GM12892 (cell line): ENCODE measurements at regions not wholly inside any gene's neighbourhood (a gene's known extent, or its start where the extent isn't known, plus 50 kb on each side); places are given as distances from the start of the nearest gene placed in this dataset.

ENCODE experiments used
- POLR2A ChIP-seq: IDR thresholded peaks from 2 replicates; pipeline ENCODE4 v1.6.1; 2011; ENCODE audit warnings: low read depth, low read length, control low read depth
- POLR2AphosphoS5 ChIP-seq: IDR thresholded peaks from 2 replicates; pipeline ENCODE4 v1.6.1; 2011; ENCODE audit warnings: low read depth, low read length, control low read depth
- TAF1 ChIP-seq: IDR thresholded peaks from 2 replicates; pipeline ENCODE4 v1.6.1; 2011; ENCODE audit warnings: low read depth, mild to moderate bottlenecking, control low read depth, low read length, borderline replicate concordance

DNA sequence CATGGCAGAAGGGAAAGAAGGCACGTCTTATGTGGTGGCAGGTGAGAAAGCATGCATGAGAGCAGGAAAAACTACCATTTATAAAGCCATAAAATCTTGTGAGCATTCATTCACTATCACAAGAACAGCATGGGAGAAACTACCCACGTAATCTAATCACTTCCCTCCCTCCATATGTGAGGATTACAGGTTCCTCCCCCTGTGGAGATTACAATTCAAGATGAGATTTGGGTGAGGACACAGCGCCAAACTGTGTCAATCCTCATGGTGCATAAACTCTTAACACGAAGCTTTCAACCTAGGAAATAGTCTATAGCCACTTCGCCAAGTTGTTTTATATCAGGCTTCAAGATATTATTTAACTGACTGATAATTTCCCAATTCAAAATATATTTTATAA is 595.5 kb downstream of the FBXO15 start:
- TF ChIP-seq POLR2A (no peak), POLR2AphosphoS5 (no peak), TAF1 (no peak)
